ENCODE measurements at regions not wholly inside any gene's neighbourhood (a gene's known extent, or its start where the extent isn't known, plus 50 kb on each side); places are given as distances from the start of the nearest gene placed in this dataset.
A peak's percentile ranks its signal among the peaks of the same experiment; 100 is the strongest.

- TF ChIP-seq ESRRA (IDR thresholded peaks at IDR 0.05; ENCODE audit: low read length): 0 out of 2 replicates have a peak, but pooled peaks have one; percentile 53
- TF ChIP-seq TCF7 (IDR thresholded peaks at IDR 0.05; ENCODE audit: borderline replicate concordance): no peak
- no peak for TF ChIP-seq KAT2A (conservative IDR thresholded peaks at IDR 0.05; ENCODE audit: control insufficient read depth, low read depth, low read length)
- TF ChIP-seq SUPT20H (IDR thresholded peaks at IDR 0.05; ENCODE audit: borderline replicate concordance, control insufficient read depth, low read depth, low read length): no peak
- TF ChIP-seq GABPA (IDR thresholded peaks at IDR 0.05; ENCODE audit: low read depth): no peak
- no peak for TF ChIP-seq ZSCAN29 (IDR thresholded peaks at IDR 0.05)
- TF ChIP-seq SP1 (IDR thresholded peaks at IDR 0.05; ENCODE audit: low read depth, low read length): peak; percentile 16
- 0 out of 2 replicates have a peak, but pooled peaks have one; percentile 42 for TF ChIP-seq CBFB (IDR thresholded peaks at IDR 0.05; ENCODE audit: low read depth)
- TF ChIP-seq NBN (IDR thresholded peaks at IDR 0.05): peak; percentile 72
- TF ChIP-seq ZNF384 (IDR thresholded peaks at IDR 0.05; ENCODE audit: borderline replicate concordance, low read depth, low read length): no peak
- TF ChIP-seq HDAC2 (IDR thresholded peaks at IDR 0.05): no peak
- 0 out of 2 replicates have a peak, but pooled peaks have one; percentile 17 for TF ChIP-seq CHD2 (IDR thresholded peaks at IDR 0.05; ENCODE audit: borderline replicate concordance, low read depth, low read length)
- 0 out of 2 replicates have a peak, but pooled peaks have one; percentile 32 for TF ChIP-seq DPF2 (IDR thresholded peaks at IDR 0.05)
- TF ChIP-seq WRNIP1 (IDR thresholded peaks at IDR 0.05; ENCODE audit: borderline replicate concordance, low read depth, low read length): peak; percentile 72; the same call in 1 of the 2 replicates
- TF ChIP-seq TBL1XR1 (IDR thresholded peaks at IDR 0.05; ENCODE audit: low read depth, low read length): no peak
- TF ChIP-seq IKZF2 (IDR thresholded peaks at IDR 0.05): peak; percentile 57 to 61; a peak in 2 of 4 replicates
- TF ChIP-seq TCF3 (IDR thresholded peaks at IDR 0.05; ENCODE audit: borderline replicate concordance, insufficient read depth, low read depth, low read length): no peak
- TF ChIP-seq ZZZ3 (IDR thresholded peaks at IDR 0.05; ENCODE audit: control insufficient read depth, insufficient read length, low read depth): no peak
- no peak for TF ChIP-seq STAT1 (conservative IDR thresholded peaks at IDR 0.05)
- TF ChIP-seq EED (IDR thresholded peaks at IDR 0.05; ENCODE audit: low read depth): no peak
- no peak for TF ChIP-seq NRF1 (conservative IDR thresholded peaks at IDR 0.05; ENCODE audit: low read depth, low read length)
- no peak for TF ChIP-seq TCF12 (IDR thresholded peaks at IDR 0.05; ENCODE audit: low read depth, low read length)
- TF ChIP-seq RELA (IDR thresholded peaks at IDR 0.05; ENCODE audit: borderline replicate concordance, partially characterized antibody): peak; percentile 20
- peak; percentile 75 for TF ChIP-seq CBX5 (IDR thresholded peaks at IDR 0.05; ENCODE audit: low read depth)
- TF ChIP-seq NR2F1 (conservative IDR thresholded peaks at IDR 0.05): no peak; the same call in 1 of the 2 replicates
- TF ChIP-seq FOS (IDR thresholded peaks at IDR 0.05; ENCODE audit: borderline replicate concordance, extremely low read depth, insufficient read length): no peak
- TF ChIP-seq CHD4 (IDR thresholded peaks at IDR 0.05): no peak
- TF ChIP-seq PKNOX1 (IDR thresholded peaks at IDR 0.05): no peak
- no peak for TF ChIP-seq CEBPB (IDR thresholded peaks at IDR 0.05; ENCODE audit: borderline replicate concordance in 1 of 2, low read depth in 2 of 2, low read length in 2 of 2)
These were observed 146.8 kb upstream of the ZC3H12C start (continued) for GRCh38 chr11:109946322-109946846.
